GM18498 (cell line): ENCODE measurements at regions not wholly inside any gene's neighbourhood (a gene's known extent, or its start where the extent isn't known, plus 50 kb on each side); places are given as distances from the start of the nearest gene placed in this dataset.

Source experiments
- ATAC-seq: cut with Tn5 transposase; IDR thresholded peaks from one replicate; pipeline ENCODE4 v1.9.1; 2021; ENCODE audit warnings: mild to moderate bottlenecking, moderate library complexity; ENCODE audit not compliant: unreplicated experiment

DNA sequence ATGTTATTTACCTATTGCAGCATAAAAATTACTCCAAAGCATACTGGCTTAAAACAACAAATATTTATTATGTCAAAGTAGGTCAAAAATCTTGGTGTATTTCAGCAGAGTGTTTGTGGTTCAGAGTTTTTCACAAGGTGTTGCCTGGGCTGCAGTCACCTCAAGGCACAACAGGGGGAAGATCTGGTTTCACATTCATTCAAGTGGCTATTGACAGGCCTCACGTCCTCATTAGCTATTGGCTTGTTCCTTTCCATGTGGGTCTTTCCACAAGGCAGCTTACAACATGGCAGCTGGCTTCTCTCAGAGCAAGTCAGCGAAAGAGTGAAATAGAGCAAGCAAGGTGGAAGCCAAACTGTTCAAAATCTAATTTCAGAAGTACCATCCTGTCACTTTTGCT is 602.9 kb downstream of the OLFM4 start:
- ATAC-seq = no peak

DNA sequence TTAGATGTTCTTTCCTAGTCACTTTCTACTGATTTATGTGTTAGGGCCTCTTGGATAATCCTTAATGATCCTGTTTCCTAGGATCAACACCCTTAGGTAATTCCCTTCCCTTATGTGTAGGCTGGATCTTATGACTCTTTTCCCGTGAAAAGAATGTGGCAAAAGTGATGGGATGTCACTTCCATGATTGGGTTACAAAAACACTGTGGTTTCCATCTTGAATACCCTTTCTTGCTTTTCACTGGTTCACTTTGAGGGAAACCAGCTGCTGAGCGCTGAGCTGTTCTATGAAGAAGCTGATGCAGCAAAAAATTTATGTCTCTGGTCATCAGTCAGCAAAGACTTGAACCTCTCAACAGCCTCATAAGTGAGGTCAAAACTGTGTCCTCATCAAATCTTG is 609.4 kb downstream of the OLFM4 start:
- no peak for ATAC-seq

DNA sequence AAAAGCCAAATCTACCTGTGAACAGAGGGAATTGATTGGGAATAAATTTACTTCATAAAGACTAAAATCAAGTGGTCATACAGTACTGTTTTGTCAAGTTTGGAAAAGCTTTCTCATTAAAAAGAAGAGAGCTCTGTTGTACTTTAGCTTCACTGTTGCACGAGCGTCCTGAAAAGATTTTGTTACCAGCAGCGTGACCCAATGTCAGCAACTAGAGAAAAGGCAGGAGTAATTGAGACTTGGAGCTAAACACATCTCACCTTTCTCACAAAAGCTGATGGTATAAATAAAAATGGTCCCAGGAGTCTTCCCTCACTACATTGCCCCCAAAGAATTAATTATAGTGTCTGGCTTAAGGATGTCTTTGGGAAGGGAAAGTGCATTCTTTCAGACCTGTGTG is 613.7 kb downstream of the OLFM4 start:
- ATAC-seq = no peak

DNA sequence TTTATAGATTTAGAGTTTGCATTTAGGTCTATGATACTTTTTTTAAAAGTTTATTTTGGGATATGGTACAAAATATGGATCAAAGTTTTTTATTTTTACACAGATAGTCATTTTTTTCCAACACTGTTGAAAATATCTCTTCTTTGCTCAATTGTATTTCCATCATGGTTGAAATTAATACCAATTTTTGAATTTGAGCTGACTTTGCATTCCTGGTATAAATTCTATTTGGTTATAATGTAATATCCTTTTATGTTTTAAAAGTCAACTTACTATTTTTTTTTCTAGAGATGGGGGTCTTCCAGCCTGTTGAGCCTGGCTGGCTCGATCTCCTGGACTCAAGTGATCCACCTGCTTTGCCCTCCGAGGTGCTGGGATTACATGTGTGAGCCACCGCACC is 620.1 kb downstream of the OLFM4 start:
- ATAC-seq = no peak

DNA sequence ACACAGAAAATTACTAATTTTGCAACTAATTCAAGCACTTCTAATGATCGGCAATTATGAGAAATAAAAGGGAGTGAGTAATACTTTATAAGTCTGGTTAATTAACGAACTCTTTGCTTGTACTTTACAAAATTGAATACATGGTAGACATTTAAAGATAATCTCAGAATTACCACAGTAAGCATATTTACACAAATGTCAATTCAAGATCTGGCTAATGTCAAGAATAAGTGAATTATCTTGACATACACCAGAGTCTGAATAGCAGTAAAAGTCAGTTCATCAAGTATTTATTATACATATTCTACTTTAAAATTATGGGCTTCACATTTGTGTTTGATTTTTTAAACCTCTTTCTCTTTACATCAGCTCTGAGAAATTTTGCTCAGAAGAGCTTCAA is 643.4 kb downstream of the OLFM4 start:
- no peak for ATAC-seq

DNA sequence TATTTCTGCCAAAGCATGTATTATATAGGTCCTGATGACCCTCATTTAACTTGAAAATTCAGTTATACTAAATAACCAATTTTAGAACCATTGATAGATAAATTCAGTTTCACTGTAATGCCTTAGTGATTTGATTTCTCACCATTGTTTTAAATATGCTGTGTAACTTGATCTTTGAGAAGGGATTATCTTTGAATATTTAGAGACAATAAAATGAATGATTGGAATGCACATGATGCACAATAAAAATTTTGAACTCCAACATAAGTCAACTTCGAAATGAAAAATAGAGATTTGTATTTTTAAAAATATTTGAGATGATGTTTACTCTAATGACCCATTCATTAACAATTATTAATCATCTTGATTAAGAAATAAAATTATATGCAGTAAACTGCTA is 654.5 kb downstream of the OLFM4 start:
- no peak for ATAC-seq

DNA sequence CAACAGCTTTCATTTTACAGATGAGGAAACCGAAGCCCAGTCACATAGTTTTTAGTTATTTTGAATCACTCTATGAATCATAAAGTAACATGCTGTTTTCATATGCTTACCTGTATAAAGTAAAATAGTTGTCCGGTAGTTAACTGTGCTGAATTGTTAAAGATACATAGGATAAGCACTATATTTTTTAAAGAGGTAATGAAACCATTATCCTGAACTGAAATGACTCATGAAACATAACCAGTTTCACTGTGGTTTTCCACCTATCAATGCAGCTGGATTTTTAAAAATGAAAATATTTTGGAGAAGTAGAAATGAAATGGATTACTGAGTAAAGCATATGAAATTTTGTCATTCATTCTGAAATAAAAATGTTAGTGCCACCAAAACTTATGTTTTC is 655.0 kb downstream of the OLFM4 start:
- ATAC-seq = no peak

DNA sequence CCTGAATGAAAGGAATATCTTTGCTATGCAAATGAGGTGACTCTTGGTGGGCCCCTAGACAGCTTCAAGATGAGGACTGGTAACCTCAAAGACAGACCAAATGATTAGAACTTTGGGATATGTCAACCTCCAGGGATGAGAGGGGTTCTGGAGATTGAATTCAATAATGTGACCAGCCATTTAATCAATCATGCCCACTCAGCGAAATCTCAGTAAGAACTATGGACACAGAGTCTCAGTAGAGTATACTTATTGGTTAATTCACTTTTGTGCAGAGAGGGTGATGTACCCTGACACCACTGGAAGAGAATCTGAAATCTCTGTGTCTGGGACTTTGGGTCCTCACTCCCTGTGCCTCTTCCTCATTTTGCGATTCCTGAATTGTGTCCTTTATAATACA is 662.8 kb downstream of the OLFM4 start:
- no peak for ATAC-seq

DNA sequence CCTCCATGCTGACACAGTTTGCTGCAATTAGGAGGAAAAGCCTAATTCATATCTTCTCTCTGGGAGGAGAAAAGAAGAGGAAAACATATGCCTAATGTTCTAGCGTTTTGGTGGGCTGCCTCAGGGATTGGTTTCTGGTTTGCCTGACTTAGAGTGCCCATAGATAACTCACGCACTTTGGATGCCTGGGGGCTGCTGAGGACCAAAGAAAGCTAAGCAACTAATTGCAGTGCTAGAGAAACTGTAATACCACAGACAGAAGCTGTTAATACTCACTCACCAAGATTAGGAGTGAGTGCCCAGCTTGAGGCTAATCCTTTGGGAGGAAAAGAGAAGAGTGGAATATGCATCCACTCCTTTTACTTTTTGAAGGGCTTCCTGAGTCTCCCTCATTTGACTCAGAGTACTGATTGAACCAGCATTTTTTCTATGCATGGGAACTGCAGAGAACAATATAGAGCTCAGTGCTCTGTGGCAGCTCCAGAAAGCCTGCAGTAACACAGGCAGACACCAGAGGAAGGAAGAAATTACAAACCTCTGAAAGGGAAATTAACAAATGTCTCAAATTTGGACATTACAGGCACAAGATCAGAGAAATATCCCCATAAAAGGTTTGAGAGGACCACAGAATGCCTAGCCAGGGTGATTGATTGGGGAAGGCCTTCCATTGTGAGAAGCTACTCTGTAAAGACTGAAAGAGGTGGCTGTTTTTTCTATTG is 666.4 kb downstream of the OLFM4 start:
- no peak for ATAC-seq

DNA sequence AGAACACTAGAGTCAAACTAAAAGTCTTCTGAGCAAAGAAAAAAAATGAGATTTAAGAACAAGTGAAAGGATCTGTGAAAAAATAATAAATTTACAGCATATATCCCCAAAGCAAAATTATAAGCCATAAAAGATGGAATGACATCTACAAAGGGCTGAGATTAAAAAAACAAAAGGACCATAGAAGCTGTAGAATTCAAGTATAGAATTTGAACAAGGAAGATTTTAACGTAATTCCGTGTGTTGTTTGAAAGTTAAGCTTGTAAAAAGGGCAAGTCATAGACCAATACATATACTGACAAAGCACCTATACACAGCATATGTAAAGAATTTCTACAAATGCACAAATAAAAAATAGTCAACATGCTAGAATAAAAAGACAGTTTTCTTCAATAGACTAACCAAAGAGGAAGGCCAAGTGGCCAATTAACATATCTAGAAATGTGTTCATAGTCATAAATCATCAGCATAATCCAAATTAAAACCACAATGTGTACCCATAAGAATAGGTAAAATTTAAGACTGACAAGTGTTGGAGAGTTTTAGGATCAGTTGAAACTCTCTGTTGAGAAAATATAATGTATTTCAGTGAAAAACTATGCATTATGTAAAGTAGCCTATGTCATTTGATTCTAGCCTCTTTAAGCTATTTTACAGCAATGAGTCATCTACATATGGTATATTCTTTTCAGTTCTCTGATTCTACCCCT is 674.9 kb downstream of the OLFM4 start:
- ATAC-seq = no peak

DNA sequence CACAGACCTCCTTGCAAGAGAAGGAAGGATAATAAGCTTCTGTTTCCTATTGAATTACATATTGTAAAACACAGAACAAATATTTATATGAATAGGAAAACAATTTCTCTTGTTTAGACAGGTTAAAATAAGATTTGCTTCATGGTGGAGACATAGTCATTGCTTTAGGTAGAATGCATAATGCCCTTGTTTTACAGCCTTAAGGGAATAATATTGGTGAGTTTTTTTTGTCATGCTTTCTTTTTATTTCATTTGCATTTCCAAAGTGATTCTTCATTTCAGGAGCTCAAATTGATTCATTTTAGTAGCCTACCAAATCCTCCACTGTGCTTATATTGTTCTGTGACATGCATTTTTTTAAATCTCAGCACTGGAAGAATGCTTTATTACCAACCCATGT is 690.7 kb downstream of the OLFM4 start:
- ATAC-seq = no peak

DNA sequence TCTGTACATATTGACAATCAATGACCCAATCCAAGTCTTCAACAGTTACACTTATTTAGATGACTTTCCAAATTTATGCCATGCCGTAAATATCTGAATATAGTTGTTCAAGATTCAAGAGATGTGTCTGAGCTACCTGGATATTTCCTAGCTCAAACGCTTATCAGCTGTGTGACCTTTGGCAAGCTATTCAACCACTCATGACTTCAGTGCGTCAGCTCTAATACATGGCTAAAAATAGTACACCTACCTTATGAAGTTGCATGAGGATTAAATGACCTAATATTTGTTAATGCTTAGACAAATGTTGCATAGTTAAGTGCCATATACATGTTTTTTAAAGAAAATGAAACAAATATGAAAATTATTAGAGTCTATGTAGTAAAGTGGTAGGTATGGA is 704.1 kb downstream of the OLFM4 start:
- ATAC-seq = no peak

DNA sequence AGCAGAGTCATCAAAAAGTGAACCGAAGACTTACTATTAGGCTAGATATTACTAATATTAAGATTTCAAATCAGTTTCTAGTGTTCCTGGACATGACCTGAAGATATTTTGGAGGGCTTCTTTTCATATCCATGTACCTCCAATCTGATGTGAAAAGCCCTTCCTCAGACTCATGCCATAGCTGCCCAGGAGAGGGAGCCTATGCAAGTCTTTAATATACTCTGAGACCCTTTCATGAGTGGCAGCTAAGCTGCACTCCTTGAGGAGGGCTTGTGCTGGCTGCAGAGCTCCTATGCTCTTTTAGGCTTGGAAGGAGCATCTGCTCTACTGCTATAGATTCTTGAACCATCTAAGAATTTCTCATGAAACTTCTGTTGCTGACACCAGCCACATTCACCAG is 715.3 kb downstream of the OLFM4 start:
- ATAC-seq = no peak

DNA sequence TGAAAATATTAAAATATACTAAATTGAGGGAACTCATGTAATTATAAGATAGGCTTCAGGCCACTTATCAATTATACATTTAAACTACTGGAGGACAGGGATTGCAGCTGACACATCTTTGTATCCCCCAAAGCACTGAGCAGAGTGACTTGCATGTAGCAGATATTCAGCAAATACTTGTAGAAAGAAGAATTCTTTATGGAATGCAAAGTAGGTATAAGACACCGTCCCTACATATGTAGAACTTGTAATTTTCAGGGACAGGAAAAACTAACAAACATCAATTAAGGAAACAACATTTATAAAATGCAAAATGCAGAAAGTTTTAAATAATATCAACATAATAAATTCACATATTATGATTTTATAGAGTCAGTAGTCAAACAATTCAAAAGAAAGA is 719.2 kb downstream of the OLFM4 start:
- no peak for ATAC-seq

DNA sequence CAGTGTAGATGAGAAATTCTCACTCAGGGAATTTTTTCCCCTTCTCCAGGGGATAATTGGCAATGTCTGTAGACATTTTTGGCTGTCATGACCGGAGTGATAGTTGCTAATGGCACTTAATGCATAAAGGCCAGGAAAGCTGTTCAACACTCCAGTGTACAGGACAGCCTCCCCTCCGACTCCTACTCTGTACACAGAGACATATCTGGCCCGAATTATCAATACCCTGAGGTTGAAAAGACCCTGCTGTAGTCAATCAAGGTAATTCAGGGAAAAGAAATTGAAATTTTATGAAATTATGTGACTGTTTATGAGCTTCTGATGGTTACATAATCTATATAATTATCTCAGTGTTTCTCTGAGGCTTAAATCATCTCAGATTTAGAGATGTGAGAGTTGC is 720.7 kb downstream of the OLFM4 start:
- no peak for ATAC-seq

DNA sequence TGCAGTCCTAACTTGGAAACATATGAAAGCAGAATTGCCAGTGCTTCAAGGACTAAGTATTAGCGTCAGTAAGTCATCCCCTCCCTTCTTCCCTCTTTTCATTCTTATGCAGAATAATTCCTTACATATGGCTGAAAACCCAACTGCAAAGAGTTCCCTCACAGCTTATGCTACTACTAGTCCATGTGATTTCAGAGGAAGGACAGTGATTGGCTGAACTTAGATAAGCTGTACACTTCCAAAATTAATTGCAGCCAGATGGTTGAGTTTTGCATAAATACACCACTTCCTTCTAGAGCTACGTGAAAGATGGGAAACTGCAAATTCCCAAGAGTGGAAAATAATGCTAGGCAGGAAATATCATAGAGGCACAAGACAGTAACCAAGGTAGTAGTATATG is 730.4 kb downstream of the OLFM4 start:
- ATAC-seq = no peak

DNA sequence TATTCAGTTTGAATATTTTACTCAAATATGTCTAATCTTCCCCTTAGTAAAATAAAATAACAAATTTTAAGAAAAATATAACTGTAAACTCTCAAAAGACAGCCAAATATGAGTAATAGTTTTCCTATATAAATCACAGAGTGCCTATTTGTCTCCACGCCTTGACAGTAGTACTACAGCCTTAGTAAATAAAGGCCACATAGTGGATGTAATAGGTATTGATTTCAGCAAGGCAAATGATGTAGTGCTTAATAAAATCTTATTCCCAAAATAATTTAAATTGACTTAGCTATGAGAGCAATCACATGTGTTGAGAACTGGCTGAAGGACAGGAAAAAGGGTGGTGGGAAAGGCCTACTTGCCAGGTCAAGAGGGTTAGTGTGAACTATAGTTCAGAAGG is 747.2 kb downstream of the OLFM4 start:
- ATAC-seq = no peak

DNA sequence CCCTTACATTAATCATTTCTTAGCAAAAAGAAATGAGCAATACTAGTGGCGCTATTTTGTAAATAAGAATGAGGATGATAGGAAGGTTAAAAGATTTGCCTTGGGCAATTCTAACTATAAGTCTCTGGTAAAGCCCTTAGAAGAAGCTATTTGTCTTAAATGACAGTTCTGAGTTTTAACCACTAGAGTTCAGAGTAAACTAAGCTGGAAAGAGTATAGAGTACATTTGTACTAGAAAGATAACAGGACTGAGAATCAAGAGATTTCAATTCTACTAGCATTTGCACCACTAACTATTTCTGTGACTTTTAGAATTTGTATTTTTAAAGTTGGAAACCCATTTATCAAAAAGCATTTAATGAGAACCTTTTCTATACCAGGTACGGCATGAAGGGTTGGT is 750.3 kb downstream of the OLFM4 start:
- ATAC-seq = no peak

DNA sequence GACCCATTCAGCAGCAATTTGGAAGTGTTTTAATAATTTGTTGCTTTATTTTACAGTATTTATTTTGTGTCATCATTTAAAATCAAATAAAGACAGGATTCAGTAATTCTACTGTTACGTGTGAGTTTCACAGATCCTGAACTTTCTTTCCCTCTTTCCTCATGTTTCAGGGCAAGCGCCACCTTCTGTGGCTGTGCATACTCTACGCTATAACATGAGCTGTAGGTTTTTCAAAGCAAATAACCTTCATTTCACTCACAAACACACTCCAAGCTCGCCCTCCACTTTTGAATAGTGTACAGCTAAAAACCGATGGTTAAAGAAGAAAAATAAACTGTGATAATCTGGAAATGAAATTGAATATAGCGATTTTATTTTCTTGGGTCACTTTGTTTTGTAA is 753.3 kb downstream of the OLFM4 start:
- ATAC-seq = no peak

DNA sequence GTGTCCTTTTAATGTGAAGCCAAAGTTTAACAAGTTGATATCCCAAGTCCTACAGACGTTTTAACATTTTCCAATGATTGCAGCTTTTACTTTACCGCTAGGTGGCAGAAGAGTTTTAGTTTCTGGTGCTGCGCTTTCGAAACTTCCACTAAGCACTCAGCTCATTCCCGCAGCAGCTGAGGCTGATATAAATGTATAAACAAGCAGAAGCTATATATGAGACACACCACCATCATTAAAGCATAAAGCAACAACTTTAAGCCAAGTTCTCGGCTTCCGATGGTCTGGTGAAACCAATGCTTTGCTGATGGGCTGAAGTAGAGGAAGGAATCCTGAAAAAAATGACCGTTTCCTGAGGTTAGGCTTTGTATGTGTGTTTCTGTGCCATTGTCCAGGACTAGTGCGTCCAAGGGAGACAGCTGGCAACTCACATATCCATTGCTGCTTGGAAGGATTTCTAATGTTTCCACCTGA is 753.9 kb downstream of the OLFM4 start:
- peak; percentile 68 for ATAC-seq

DNA sequence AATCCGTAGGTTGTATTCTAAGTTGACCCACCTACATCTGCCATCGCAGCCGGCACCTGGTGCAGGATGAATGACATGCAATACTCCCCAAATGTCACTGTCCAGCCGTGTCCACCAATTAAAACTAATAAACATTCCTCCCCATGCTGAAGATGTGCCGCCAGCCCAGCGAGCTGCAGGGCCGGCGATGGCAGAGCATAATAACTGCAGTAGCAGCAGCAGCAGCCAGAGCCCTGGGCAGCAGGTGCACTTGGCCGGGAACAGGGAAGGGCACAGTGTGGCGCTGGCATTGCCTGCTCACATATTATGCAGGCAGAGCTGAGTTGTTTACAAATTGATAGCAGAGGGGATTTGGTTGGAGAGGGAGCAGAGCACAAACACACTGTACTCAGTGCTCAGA is 754.9 kb downstream of the OLFM4 start:
- no peak for ATAC-seq

DNA sequence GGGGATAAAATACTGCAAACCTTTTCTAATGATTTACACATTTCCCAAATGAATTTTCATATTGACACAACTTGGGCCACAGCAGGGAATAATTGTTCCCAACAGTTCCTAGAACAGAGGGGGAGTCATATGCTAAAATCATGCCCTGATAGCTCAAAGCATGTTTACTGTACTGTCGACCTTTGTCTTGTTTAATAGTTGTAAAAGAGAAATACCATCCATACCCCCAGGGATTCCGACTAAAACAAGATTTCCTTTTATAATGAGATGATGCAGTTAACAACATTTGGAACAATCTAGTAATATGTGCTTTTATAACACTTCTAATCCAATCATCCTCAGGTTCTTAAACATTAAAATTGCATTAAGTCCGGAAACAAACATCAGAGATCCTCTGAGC is 759.7 kb downstream of the OLFM4 start:
- ATAC-seq = no peak

DNA sequence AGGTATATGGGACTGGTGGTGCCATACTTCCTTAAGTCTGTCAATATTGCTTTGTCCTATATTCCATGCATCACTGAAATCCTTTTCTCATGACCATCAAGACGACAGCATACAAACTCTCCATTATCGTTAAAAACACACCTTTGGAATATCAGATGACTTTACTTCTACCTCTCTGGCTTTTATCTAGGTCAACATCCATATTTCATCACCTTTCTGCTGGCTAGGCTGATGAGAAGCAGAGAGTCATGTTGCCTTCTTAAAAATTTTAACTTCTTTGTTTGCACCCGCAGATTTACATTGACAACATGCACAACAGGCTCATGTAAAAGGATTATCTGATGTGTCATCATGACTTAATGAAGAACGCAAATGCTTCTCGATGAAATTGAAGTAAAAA is 771.4 kb downstream of the OLFM4 start:
- ATAC-seq = no peak
